GM06990 (cell line): ENCODE measurements at regions not wholly inside any gene's neighbourhood (a gene's known extent, or its start where the extent isn't known, plus 50 kb on each side); places are given as distances from the start of the nearest gene placed in this dataset.

Experiments
- DNase-seq: peaks from one replicate; pipeline ENCODE4 v3.0.0-alpha.2; 2011; ENCODE audit not compliant: insufficient read length; ENCODE audit errors: extremely low read depth
- H3K27me3 ChIP-seq: replicated peaks from 2 replicates; pipeline ENCODE4 v1.6.0; 2011; ENCODE audit warnings: low read length; ENCODE audit not compliant: control insufficient read depth, insufficient read depth
- H3K36me3 ChIP-seq: 2 replicates; pipeline ENCODE4 v1.5.1; 2011; ENCODE audit warnings: low read length; ENCODE audit not compliant: control insufficient read depth, insufficient read depth
- H3K4me3 ChIP-seq: replicated peaks from 2 replicates; pipeline ENCODE4 v1.5.1; 2011; ENCODE audit warnings: low read depth, mild to moderate bottlenecking, control low read depth, low read length
- CTCF ChIP-seq: IDR thresholded peaks from 2 replicates; pipeline ENCODE4 v1.5.1; 2011; ENCODE audit warnings: low read length, control low read depth, mild to moderate bottlenecking, inconsistent platforms; ENCODE audit not compliant: insufficient read depth, poor library complexity, severe bottlenecking

DNA sequence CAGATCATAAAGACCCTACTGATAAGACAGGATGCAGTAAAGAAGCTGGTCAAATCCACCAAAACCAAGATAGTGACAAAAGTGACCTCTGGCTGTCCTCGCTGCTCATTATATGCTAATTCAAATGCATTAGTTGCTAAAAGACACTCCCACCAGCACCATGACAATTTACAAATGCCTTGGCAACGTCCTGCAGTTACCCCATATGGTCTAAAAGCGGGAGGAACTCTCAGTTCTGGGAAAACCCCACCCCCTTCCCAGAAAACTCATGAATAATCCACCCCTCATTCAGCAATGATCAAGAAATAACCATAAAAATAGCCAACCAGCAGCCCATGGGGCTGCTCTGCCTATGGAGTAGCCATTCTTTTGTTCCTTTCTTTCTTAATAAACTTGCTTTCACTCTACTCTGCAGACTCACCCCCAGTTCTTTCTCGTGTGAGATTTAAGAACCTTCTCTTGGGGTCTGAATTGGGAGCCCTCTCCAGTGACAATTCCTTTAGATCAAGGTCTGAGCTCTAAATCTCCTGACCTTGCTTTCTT is 217.1 kb upstream of the STS start:
- H3K4me3 ChIP-seq: no peak overlapping the region
- H3K27me3 ChIP-seq: no peaks in the 10 kb centered on the region
- DNase-seq: no peak
- H3K36me3 ChIP-seq: no peaks in the 10 kb centered on the region
- TF ChIP-seq CTCF: no peak

GRCh38 chrX:6924443-6925077 is 223.0 kb upstream of the STS start:
- TF ChIP-seq CTCF: no peak
- Histone ChIP-seq H3K27me3 (no peaks in the 10 kb centered on the region), H3K4me3 (no peak overlapping the region), H3K36me3 (no peaks in the 10 kb centered on the region)
- DNase-seq: no peak

DNA sequence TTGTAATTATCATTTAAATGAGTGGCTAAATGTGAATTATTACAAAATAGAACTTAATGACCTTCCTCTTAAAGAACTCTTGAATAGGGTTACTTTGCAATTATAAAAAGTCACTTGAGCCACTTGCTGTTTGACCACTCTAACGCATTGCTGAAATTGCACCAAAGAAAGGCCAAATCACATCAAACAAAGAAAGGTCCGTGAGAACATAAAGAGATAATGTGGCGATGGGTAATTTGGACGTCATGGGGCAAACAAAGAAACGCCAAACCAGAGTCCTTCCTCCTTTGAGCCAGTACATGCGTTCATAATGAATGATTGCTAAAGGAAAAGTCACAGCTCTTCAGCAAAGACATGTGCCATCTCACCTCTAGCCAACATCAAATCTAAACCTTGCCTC is 229.8 kb upstream of the STS start:
- H3K27me3 ChIP-seq: no peaks in the 10 kb centered on the region
- no peak for TF ChIP-seq CTCF
- H3K4me3 ChIP-seq: no peak overlapping the region
- no peaks in the 10 kb centered on the region for H3K36me3 ChIP-seq
- no peak for DNase-seq

GRCh38 chrX:6910218-6910617 is 237.3 kb upstream of the STS start:
- TF ChIP-seq CTCF: no peak
- no peaks in the 10 kb centered on the region for H3K36me3 ChIP-seq
- no peak overlapping the region for H3K4me3 ChIP-seq
- no peak for DNase-seq
- H3K27me3 ChIP-seq: no peaks in the 10 kb centered on the region

DNA sequence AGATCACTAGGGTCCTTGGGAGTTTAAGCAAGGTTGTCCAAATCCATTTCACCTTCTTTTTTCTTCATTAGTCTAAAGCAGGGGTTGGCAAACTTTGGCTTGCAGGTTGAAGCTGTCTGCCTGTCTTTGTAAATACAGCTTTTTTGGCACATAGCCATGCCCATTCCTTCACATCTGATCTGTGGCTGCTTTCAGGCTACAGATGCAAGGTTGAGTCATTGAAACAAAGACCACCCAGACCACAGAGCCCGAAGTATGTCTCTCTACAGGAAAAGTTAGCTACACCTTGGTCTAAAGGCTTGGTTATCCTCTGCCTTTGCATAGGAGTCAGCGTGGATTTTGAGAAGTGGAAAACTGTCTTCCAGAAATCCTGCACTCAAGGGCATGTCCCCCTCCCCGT is 238.1 kb upstream of the STS start:
- no peak for DNase-seq
- Histone ChIP-seq H3K4me3 (no peak overlapping the region), H3K36me3 (no peaks in the 10 kb centered on the region), H3K27me3 (no peaks in the 10 kb centered on the region)
- TF ChIP-seq CTCF: no peak

GRCh38 chrX:6906608-6907007 is 240.9 kb upstream of the STS start:
- no peaks in the 10 kb centered on the region for H3K27me3 ChIP-seq
- no peak for TF ChIP-seq CTCF
- no peak for DNase-seq
- H3K36me3 ChIP-seq: no peaks in the 10 kb centered on the region
- H3K4me3 ChIP-seq: no peak overlapping the region
